Fibroblast of villous mesenchyme (primary cell): ENCODE measurements at regions not wholly inside any gene's neighbourhood (a gene's known extent, or its start where the extent isn't known, plus 50 kb on each side); places are given as distances from the start of the nearest gene placed in this dataset.
"Not testable (repeated sequence)": the region's sequence is repeated elsewhere in the genome, so short reads cannot be mapped to it uniquely, and the experiment has no call there.

Source experiments
- DNase-seq: peaks from one replicate; pipeline ENCODE4 v3.0.0-alpha.2; 2010; ENCODE audit warnings: low read depth
- H3K4me3 ChIP-seq: 2 replicates; pipeline ENCODE4 v1.5.1; 2011; ENCODE audit warnings: low read depth, mild to moderate bottlenecking, low read length
- TF ChIP-seq, protein P1 (sequence below): IDR thresholded peaks from 2 replicates; pipeline ENCODE4 v1.5.1; 2012; ENCODE audit warnings: low read depth, mild to moderate bottlenecking, low read length; ENCODE audit not compliant: insufficient read depth

DNA sequence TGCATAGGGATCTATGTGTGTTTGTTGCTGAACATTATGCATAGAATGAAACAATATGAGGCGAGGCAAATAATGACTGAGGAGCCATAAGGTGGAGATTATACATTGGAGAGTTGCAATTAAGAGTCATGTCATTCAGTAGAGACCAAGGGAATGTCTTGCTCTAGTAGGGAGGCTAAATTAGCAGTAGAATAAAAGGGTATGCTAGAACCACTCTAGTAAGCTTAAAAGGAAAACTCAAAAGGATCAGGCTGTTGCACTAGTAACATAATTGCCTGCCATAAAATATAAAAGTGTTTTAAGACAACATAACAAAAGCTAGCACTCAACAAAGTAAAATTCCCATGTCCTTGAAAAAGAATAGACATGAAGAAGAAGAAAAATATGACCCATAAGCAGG lies 586.2 kb upstream of the DIAPH2 start:
- no peak overlapping the region for H3K4me3 ChIP-seq
- no peak for DNase-seq
- TF ChIP-seq, protein P1, sequence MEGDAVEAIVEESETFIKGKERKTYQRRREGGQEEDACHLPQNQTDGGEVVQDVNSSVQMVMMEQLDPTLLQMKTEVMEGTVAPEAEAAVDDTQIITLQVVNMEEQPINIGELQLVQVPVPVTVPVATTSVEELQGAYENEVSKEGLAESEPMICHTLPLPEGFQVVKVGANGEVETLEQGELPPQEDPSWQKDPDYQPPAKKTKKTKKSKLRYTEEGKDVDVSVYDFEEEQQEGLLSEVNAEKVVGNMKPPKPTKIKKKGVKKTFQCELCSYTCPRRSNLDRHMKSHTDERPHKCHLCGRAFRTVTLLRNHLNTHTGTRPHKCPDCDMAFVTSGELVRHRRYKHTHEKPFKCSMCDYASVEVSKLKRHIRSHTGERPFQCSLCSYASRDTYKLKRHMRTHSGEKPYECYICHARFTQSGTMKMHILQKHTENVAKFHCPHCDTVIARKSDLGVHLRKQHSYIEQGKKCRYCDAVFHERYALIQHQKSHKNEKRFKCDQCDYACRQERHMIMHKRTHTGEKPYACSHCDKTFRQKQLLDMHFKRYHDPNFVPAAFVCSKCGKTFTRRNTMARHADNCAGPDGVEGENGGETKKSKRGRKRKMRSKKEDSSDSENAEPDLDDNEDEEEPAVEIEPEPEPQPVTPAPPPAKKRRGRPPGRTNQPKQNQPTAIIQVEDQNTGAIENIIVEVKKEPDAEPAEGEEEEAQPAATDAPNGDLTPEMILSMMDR = no peak

DNA sequence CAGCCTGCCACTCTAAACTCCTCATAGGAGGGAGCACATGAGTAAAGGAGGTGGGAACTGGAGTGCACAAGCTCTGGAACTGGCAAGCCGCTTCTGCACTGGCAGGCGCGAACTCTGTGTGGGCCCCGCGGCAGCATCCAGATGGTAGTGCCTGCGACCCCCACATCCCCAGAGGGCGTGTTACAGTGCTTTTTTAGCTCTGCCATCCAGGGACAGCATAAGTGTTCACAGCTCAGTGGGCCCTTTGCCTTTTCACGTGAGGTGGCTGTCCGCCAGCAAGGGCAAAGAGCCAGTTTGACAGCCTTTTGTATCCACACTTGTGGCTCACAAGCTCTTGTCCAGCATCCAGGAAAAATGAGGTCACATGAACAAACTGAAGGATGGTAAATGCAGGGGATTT lies 581.6 kb upstream of the DIAPH2 start:
- DNase-seq = no peak

DNA sequence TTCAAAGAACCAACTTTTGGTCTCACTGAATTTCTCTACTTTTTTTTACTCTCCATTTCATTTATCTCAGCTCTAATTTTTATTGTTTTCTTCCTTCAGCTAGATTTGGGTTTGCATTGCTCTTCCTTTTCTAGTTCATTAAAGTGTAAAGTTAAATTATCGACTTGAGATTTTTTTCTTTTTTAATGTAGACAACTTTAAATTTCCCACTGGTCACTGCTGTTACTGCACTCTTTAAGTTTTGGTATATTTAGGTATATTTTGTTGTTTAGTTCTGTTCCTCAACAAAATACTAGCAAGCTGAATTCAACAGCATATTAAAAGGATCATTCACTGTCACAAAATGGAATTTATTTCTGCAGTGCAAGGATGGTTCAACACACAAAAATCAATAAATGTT lies 572.0 kb upstream of the DIAPH2 start:
- TF ChIP-seq, protein P1 = no peak
- no peak overlapping the region for H3K4me3 ChIP-seq
- DNase-seq = no peak

More for the DNA sequence above, 581.6 kb upstream of the DIAPH2 start:
- no peak overlapping the region for H3K4me3 ChIP-seq
- TF ChIP-seq, protein P1 = no peak

DNA sequence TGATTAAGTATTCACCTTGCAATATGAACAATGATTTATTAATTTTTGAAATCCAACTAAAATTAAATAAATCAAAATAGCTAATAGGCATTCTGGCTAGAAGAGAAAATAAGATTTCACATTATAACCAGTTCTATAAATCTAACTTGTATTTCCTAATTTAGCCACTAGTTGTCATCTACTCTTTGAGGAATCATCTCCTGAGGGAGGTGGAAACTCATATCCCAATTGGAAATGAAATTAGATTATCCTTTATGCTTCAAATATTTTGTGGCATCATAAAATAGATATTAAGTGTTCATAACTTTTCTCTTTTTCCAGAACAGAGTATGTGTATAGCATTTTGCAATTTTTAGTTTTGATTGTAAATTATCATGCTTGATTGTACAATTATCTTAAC lies 558.5 kb upstream of the DIAPH2 start:
- no peak for DNase-seq
- TF ChIP-seq, protein P1 = no peak
- no peak overlapping the region for H3K4me3 ChIP-seq

DNA sequence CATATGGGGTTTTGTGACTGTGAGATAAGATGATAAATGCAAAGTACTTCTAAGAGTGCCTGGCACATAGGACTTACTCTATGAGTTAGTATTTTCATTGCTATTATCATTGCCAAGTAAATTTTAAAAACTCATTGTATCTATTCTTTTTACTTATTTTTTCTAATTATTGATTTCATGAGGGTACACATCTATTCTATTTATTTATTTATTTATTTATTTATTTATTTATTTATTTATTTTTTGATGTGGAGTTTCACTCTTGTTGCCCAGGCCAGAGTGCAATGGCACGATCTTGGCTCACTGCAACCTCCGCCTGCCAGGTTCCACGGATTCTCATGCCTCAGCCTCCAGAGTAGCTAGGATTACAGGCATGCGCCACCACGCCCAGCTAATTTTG lies 556.6 kb upstream of the DIAPH2 start:
- DNase-seq, H3K4me3 ChIP-seq: not testable (repeated sequence)

DNA sequence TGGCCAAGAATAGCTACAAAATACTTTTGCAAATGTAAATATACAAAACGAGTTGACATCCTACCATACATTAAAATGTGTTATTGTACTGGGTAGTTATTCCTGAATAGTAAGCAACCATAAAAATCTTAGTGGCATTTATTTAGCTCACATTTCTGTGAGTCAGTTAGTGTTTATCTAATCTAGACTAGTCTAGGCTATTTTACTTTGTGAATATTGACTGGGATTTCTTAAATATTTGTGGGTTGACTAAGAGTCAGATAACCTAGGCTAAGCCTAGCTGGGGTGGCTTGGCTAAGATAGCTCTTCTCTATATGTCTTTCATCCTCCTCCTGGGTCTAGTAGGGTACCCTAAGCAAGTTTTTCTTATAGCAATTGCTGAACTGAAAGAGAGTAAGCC lies 543.8 kb upstream of the DIAPH2 start:
- no peak for DNase-seq
- TF ChIP-seq, protein P1 = no peak
- H3K4me3 ChIP-seq = no peak overlapping the region

DNA sequence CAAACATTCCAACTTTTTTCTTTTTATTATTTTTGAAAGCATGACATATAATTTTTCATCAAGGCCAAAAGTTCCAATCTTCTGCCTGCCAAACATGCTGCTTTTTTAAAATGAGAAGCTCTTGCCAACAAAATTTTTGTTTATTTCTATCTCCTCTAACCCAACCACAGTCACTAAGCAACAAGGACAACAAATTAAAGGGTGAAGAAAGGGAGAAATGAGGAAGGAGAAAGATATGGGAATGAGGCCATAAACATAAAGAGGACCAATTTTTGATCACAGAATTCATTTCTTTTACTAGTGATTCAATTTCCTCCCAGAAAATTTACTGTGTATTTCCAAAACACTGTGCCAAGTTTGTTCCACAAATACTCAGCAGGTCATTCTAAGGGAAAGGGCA lies 537.0 kb upstream of the DIAPH2 start:
- H3K4me3 ChIP-seq = no peak overlapping the region
- TF ChIP-seq, protein P1 = no peak
- DNase-seq = no peak
